Endothelial cell (in vitro differentiated cells): ENCODE measurements at regions not wholly inside any gene's neighbourhood (a gene's known extent, or its start where the extent isn't known, plus 50 kb on each side); places are given as distances from the start of the nearest gene placed in this dataset.

Source experiments
- DNase-seq: peaks from one replicate; pipeline ENCODE4 v3.0.0; 2021; ENCODE audit warnings: low spot score
- H3K27ac Mint-ChIP-seq: one replicate; pipeline ENCODE4 v1.8.0; 2021; ENCODE audit warnings: mixed read lengths, inconsistent platforms; ENCODE audit not compliant: unreplicated experiment
- H3K27me3 Mint-ChIP-seq: one replicate; pipeline ENCODE4 v1.8.0; 2021; ENCODE audit warnings: mild to moderate bottlenecking, moderate library complexity, mixed read lengths, inconsistent platforms; ENCODE audit not compliant: unreplicated experiment
- H3K36me3 Mint-ChIP-seq: one replicate; pipeline ENCODE4 v1.8.0; 2021; ENCODE audit warnings: mild to moderate bottlenecking, low read depth, mixed read lengths, inconsistent platforms; ENCODE audit not compliant: unreplicated experiment
- H3K4me1 Mint-ChIP-seq: one replicate; pipeline ENCODE4 v1.8.0; 2021; ENCODE audit warnings: mild to moderate bottlenecking, mixed read lengths, inconsistent platforms; ENCODE audit not compliant: unreplicated experiment
- H3K4me3 Mint-ChIP-seq: one replicate; pipeline ENCODE4 v1.8.0; 2021; ENCODE audit warnings: mild to moderate bottlenecking, mixed read lengths, inconsistent platforms; ENCODE audit not compliant: unreplicated experiment
- H3K9me3 Mint-ChIP-seq: one replicate; pipeline ENCODE4 v1.8.0; 2021; ENCODE audit warnings: mixed read lengths, inconsistent platforms; ENCODE audit not compliant: unreplicated experiment
- TF ChIP-seq, protein P1 (sequence below): fragments of 200-600 bp; sonication (generic); IDR thresholded peaks from one replicate; pipeline ENCODE4 v1.5.0; 2021; ENCODE audit warnings: antibody characterized with exemption; ENCODE audit not compliant: unreplicated experiment

DNA sequence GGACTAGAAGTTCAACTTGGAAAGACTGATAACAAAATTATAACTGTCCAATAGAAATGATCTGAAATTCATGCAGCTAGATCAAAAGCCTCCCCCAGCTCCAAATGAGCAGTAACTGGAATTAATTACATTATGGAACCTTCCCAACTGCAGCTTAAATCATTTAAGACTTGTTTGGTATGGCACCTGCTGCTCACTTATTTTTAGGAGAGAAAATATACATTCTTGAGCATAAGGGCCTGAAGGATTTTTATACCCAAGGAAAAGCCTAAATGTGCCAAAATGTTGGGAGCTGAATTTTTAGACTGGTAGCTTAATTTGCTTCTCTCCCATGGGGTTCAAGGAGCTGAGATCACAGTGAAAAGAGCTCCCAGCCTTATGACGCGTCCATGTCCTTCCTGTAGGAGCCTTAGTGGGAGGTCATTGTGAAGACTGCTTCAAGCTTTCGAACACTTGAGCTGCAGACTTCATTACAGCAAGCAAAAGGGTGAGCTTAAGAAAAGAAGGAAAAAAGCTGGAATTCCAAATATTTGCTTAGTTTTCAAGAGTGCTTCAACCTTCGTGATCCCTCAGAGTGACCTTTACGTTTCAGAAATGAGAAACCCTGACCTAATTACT lies 276.0 kb downstream of the DMAC1 start:
- no peaks in the 10 kb centered on the region for H3K9me3 Mint-ChIP-seq

DNA sequence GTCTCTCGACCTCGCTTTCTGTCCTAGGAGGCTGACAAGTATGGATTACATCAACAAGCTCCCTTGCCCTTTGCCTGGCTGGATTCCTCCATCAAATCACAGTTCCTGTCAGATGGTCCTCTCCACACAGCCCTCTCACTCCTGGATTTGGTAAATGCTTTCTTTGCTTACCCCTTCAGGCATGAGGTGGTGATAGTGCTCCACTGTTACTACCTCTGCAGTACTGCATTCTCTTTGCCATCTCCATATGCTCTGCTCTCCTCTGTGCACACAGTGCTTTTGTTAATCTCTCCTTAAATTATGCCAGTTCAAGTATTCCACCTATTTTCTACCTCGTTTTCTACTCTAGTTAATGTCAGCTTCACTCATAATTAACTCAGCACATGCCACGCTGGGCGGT lies 279.2 kb downstream of the DMAC1 start:
- Mint-ChIP-seq H3K4me3 (no peak overlapping the region), H3K9me3 (no peaks in the 10 kb centered on the region), H3K27me3 (peaks cover 2% of the 10 kb centered on the region), H3K4me1 (no peaks in the 10 kb centered on the region), H3K27ac (no peak overlapping the region), H3K36me3 (no peaks in the 10 kb centered on the region)
- TF ChIP-seq, protein P1, sequence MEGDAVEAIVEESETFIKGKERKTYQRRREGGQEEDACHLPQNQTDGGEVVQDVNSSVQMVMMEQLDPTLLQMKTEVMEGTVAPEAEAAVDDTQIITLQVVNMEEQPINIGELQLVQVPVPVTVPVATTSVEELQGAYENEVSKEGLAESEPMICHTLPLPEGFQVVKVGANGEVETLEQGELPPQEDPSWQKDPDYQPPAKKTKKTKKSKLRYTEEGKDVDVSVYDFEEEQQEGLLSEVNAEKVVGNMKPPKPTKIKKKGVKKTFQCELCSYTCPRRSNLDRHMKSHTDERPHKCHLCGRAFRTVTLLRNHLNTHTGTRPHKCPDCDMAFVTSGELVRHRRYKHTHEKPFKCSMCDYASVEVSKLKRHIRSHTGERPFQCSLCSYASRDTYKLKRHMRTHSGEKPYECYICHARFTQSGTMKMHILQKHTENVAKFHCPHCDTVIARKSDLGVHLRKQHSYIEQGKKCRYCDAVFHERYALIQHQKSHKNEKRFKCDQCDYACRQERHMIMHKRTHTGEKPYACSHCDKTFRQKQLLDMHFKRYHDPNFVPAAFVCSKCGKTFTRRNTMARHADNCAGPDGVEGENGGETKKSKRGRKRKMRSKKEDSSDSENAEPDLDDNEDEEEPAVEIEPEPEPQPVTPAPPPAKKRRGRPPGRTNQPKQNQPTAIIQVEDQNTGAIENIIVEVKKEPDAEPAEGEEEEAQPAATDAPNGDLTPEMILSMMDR: no peak
- no peak for DNase-seq

More for the DNA sequence above, 276.0 kb downstream of the DMAC1 start:
- Mint-ChIP-seq H3K27me3 (no peaks in the 10 kb centered on the region), H3K4me3 (no peak overlapping the region), H3K27ac (no peak overlapping the region), H3K36me3 (no peaks in the 10 kb centered on the region), H3K4me1 (no peaks in the 10 kb centered on the region)
- DNase-seq: no peak
- TF ChIP-seq, protein P1: no peak

DNA sequence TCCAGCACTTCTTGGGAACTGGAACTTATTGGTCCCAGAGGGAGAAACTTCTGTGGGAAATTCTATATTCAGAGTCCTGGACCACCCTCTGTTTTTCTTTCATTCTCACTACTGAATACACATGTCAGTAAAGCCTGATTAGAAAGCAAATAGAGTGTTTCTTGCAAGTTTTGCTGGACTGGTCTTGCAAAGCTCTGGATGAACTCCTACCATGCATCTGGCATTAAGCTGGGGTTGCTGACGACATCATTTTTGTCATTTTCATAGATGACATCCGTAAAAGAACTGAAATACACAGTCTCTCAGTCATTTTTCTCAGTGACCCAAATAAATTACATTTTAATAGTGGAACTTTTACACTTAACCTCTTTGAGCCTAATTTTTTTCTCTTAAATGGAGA lies 283.2 kb downstream of the DMAC1 start:
- Mint-ChIP-seq H3K9me3 (no peaks in the 10 kb centered on the region), H3K27ac (no peak overlapping the region), H3K36me3 (no peaks in the 10 kb centered on the region), H3K4me1 (no peaks in the 10 kb centered on the region), H3K27me3 (peaks cover 2% of the 10 kb centered on the region), H3K4me3 (no peak overlapping the region)
- no peak for DNase-seq
- TF ChIP-seq, protein P1: no peak

DNA sequence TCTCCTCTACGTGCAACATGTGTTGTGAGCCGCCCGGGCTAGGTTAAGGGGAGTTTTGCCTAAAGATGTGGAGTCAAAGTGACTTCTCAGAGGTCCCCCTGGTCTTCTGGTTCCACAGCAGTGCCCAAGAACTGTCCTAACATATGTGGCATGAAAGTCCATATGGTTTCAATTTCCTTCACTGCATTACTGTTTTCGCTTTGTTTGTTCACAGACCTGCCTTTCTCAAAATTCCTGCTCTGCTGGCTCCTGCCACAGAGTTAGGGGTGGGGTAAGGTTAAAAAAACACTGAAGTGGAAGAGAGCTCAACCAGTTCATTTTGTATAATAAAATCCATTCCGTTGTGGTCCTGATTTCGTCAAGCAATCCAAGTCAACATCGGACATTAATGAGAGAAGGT lies 289.4 kb downstream of the DMAC1 start:
- TF ChIP-seq, protein P1: no peak
- H3K4me3 Mint-ChIP-seq: no peak overlapping the region
- no peaks in the 10 kb centered on the region for H3K27me3 Mint-ChIP-seq
- H3K36me3 Mint-ChIP-seq: no peaks in the 10 kb centered on the region
- no peak overlapping the region for H3K27ac Mint-ChIP-seq
- no peaks in the 10 kb centered on the region for H3K4me1 Mint-ChIP-seq
- H3K9me3 Mint-ChIP-seq: no peaks in the 10 kb centered on the region
- DNase-seq: no peak

DNA sequence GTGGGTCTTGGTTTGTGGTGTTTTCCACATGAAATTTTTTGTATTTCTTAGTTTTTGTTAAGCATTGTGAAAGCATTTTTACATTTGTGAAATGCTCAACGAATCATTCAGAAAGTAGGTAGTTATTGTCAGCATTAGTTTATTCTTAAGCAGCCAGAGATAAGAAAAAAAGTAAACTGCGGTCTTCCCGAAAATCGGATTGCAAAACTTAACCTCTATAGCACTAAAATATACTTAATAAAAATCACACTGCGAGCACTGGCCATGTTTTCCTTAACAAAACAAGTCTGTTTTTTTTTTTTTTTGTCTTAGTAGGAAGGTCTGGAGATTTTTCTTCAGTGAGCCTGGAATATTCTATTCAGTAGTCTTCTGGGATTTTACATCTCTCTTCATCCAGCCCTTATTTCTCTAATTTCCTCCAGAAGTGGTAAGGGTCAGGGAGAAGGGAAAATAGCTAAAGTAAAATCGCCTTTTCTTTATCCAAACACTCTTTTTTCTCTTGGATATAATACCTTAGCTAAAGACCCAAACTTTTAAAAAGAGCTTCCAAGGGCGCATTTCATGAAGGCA lies 289.9 kb downstream of the DMAC1 start:
- DNase-seq: no peak
- H3K27me3 Mint-ChIP-seq: no peaks in the 10 kb centered on the region
- H3K9me3 Mint-ChIP-seq: no peaks in the 10 kb centered on the region
- no peaks in the 10 kb centered on the region for H3K36me3 Mint-ChIP-seq
- H3K4me3 Mint-ChIP-seq: no peak overlapping the region
- no peak overlapping the region for H3K27ac Mint-ChIP-seq
- no peaks in the 10 kb centered on the region for H3K4me1 Mint-ChIP-seq
- TF ChIP-seq, protein P1: no peak
